GM21367 (cell line): ENCODE measurements at regions not wholly inside any gene's neighbourhood (a gene's known extent, or its start where the extent isn't known, plus 50 kb on each side); places are given as distances from the start of the nearest gene placed in this dataset.
"Not testable (repeated sequence)": the region's sequence is repeated elsewhere in the genome, so short reads cannot be mapped to it uniquely, and the experiment has no call there.

ENCODE experiments used
- ATAC-seq: cut with Tn5 transposase; IDR thresholded peaks from one replicate; pipeline ENCODE4 v1.9.1; 2021; ENCODE audit not compliant: unreplicated experiment

DNA sequence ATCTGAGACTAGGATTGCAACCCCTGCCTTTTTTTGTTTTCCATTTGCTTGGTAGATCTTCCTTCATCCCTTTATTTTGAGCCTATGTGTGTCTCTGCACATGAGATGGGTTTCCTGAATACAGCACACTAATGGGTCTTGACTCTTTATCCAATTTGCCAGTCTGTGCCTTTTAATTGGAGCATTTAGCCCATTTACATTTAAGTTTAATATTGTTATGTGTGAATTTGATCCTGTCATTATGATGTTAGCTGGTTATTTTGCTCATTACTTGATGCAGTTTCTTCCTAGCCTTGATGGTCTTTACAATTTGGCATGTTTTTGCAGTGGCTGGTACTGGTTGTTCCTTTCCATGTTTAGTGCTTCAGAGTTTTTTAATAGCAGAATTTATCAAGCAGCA, 228.4 kb upstream of the ADRA1B start:
- not testable (repeated sequence) for ATAC-seq

DNA sequence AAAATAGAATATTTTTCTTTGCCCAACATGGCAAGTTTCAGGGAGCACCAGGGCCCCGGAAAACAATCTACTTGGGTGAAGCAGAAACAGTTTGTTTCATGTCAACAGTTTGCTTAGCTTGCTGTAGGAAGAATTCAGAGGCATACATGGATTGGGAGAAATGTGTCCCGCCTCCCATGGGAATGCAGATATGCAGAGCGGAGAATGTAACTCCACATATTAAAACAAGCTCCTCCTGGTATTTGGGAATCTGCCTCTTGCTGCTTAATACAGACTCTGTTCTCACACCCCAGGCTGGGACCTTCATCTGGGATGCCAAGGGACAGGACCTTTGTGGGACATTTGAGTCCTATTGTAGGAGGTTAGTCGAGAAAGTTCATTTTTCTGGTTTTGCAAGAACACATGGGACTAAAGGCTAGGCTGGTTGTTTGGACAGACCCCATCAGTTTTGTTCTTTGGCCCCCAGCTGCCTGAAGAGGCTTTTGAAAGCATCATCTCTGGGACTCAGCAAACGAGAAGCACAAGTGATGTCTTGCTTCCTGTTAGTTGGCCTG, 220.5 kb upstream of the ADRA1B start:
- no peak for ATAC-seq

DNA sequence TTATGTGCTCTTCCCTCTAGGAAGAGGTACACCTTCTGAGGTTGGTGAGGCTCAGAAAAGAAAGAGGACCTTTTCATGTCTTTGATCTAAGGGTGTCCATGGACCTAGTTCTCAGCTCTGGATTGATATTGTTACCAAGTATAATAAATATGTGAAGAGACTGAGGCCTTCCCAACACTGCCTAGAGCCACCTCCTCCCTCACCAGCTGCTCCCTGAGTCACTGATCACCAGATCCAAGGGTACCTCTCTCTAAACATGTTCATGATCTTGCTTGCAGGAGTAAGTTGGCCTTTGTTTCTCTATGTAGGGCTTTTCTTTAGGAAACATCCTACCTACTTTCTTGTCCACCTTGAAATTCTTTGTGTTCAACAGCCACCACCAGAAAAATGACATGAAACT, 218.8 kb upstream of the ADRA1B start:
- ATAC-seq = no peak

DNA sequence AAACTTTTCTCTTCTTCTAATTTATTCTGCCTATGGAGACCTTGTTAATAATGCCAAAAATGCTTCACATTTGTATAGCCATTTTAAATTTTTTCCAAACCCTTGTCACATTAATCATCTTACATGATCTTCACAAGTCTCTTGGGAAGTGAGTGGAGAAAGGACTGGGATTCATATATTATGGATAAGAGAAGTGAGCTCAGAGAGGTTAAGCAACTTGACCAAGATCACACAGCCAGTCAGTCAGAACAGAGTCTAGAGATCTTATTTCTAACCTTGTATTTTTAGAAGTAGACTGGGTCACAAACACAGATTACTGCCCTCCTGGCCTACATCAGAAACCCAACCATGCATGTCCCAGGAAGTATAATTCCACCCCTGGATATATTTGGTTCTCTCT, 218.0 kb upstream of the ADRA1B start:
- no peak for ATAC-seq

DNA sequence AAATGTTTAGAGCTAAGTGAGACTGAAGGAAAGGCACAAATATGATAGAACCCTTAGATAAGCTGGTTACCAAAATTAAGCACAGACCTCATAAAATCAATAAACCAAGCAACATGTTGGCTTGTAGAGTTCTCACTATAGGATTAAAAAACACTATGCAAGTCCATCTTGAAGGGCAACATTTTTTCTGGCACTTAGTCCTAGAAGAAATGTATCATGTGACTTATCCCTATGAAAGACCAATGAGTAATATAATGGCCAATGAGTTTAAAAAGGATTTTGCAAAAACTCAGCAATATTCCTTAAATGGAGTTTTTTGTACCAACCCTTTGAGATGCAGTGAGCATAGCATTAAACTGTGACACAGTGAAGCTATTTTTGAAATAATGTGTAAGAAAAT, 216.3 kb upstream of the ADRA1B start:
- no peak for ATAC-seq

DNA sequence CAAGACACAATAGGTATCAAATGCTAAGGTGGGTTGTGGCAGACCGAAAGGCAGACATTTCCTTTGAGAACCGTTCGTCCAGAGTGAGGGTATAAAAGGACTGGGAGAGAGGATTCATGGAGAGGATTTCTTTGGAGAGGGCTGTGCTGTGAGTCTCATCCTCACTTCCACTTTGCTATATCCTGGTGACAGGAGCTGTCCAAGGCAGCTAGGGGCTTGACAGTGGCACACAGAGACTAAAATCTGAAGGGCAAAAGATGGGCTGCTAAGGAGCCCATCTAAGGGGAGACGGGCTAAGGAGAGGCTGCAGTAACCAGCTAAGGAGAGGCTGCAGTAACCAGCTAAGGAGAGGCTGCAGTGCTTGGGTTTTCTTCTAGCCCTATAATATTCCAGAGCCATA, 214.0 kb upstream of the ADRA1B start:
- ATAC-seq = no peak

DNA sequence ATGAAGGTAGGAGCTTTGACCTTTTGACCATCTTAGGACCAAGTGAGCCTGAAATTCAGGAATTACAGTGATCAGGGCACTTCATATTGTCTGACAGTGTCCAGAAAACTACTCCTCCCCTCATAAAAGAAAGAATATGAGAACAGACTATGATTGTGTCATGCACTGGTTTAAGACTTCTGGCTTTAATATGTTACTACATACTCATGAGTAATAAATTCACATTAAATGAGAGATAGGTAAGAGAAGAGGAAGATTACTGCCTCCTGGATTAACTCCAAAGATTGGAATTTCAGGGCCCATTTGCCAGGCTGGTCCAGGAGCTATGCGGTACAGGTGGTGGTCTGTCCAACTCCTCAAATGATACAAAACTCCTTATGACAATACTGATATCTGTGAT, 213.5 kb upstream of the ADRA1B start:
- no peak for ATAC-seq

DNA sequence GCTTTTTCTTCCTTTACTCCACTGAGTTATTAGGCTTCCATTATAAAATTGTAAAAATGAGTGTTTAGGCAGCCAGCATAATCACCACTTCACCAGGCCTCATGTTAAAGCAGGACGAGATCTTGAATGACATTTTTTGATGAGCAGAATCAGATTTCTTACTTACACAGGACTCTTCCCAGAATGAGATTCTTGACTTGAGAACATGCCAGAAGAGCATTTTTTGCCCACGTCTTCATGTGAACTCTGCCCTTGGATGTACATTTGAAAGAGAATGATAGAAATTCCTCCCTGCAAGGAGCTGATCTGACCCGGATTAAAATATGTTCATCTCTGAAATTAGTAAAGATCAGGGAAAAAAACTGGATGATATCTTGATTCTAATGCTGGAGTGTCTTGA, 212.1 kb upstream of the ADRA1B start:
- ATAC-seq = no peak

DNA sequence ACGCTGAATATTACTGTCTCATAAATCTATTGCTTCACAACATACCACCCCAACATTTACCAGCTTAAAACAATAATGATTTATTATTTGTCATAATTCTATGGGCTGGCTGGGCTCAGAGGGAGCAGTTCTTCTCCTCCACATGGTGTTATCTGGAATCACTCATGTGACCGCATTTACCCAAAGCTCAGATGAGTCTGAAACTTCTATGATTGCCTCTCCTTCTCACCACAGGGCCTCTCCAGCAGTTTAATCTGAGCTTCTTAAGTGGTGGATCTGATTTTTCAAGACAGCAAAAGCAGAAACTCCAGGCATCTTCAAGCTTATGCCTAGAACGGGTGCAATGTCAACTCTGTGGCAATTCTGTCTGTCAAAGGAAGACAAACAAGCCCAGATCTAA, 210.3 kb upstream of the ADRA1B start:
- ATAC-seq = no peak

DNA sequence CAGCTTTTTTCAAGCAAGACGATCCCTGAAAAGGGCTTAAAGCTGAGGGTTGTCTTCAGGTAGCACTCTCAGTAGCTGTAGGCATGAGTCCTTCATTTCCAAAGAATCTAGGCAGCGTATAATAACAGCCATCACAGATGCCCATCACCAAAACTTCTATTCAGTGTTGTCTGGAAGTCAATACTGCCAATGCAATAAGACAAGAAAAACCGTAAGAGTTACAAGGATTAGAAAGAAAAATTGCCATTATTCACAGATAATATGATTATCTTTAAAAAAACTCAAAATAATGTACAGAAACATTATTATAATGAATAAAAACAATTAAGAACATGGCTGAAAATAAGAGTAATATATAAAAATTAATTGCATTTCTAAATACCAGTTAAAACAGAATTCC, 208.2 kb upstream of the ADRA1B start:
- ATAC-seq = no peak

DNA sequence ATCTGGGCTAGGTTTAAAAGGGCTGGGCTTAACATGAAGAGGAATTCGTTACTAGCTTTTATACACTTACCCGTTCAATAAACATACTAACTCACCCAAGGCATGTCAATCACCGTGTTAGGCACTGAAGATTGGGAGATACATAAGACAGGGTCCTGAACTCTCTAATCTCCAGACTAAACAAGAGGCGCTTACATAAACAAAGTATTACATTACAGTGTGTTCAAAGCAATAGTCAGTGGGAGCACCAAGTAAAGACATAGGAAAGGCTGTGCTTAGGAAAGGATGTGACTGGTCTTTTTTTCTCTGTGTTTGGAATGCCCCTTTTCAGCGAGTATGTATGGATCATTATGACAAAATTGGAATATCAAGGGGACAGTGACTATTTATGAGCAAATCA, 203.6 kb upstream of the ADRA1B start:
- no peak for ATAC-seq

DNA sequence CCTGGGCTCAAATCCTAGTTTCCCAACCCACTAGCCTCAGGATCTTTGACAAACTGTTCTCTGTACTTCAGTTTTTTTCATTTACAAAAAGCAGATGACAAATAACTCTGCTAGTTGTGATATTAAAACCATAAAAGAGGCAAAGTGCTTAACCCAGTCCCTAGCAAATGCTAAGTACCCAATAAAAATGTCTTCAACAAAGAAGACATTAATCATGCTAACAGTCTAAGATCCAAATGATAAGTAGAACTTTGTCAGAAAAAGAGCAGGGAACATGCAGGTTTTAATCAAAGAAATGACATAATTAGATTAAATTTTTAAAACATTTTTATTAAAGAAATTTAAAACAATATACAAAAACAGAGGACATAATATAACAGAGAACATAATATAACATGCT, 203.0 kb upstream of the ADRA1B start:
- ATAC-seq = no peak

DNA sequence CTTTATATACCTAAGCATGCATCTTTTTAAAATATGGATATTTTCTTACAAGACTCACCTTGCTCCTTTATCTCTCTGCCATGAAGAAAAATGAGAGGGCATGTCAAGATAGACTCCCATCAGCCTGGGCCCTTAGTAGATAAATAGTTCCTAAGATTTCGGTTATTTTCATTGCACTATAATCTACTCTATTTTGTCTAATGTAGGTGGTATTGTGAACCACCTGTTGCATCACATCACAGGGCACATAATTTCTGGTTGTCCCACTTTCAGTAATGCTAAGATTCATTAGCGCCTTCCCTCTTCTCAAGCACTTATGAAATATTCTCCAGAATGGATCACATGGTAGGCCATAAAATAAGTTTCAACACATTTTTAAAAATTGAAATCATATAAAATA, 202.5 kb upstream of the ADRA1B start:
- ATAC-seq = no peak

DNA sequence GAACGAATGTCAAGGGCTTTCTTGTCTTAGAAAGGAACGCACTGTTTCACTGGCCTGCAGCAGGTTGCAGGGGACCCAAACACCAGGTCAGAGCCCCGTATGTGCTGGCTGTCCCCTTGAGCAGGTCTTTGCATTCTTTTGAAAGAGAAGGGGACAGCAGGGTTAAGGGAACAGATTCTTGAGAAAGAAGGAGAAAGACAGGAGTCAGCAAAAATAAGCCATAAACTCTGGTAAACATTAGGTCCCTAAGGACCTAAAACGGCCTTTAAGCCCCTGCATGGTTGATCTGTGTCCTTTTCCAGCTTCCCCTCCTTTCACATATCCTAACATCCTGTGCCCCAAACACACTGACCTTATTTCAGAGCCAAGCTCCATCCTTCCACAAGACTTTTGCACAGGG, 190.8 kb upstream of the ADRA1B start:
- ATAC-seq = no peak

DNA sequence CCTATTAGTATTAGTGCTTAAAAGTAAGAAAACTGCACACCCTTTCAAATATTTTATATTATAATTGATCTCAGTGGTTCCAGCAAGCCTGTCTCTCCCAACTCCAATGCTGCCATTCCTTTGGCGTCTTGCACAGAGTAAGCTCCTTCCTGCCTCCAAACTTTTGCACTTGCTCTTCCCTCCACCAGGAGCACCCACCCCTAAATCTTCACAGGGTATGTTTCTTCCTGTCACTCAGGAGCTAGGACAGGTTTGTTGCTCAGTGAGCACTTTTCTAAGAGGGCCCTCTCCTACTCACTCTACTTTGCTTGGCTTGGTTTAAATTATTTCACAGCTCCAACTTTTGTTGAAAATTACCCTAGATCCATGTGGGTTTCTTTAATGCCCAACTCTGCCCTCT, 189.1 kb upstream of the ADRA1B start:
- no peak for ATAC-seq

DNA sequence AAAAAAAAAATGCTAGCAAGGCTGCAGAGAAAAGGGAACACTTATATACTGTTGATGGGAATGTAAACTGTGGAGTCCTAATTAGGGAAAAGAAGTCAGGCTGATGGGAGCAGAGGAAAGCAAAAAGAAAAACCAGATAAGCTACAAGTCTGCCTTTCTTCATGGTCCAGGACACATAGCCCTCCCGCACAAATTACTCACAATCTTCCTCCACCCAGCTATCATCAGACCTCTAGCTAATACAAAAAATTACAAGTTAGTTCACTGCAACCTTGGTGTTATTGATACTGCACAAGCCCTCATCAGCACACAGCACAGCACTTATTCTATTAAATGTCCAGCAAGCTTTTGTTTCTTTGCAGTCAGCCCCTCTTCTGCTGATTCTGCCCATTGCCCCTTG, 186.0 kb upstream of the ADRA1B start:
- ATAC-seq = no peak

DNA sequence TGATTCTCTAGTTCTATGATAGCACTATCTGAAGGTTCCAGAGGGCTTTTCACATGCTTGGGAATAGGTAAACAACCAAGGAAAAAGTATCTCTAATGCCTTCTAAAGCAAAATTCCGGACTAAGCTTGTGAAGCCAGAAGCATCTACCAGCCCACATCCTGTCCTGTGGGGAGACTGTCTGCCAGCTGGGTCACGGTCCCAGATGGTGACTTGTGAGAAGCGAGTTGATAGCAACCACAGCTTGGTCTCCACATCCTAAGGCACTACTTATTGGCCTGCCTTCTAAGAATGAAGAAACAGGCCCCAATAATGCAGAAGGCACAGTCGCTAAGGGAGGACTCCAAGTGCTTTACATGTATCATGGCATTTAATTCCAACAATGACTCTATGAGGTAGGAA, 184.1 kb upstream of the ADRA1B start:
- no peak for ATAC-seq

DNA sequence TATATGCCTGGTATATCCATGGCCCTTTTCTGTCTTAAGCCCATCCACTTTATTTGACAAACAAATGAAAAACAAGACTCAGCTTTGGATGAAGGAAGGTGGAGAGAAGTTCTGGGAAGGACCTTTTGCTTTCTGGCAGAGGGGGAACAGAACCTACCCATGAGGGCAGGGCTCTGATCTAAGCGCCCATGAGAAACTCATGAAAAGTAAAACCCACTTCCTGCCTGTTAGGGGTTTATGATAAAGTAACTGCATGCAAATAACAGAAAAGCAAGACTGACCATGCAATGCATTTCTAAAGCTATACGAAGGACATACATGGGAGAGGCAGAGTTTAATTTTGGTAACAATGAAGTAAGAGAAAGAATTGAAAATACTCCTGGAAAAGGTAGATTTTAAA, 181.9 kb upstream of the ADRA1B start:
- ATAC-seq = no peak

DNA sequence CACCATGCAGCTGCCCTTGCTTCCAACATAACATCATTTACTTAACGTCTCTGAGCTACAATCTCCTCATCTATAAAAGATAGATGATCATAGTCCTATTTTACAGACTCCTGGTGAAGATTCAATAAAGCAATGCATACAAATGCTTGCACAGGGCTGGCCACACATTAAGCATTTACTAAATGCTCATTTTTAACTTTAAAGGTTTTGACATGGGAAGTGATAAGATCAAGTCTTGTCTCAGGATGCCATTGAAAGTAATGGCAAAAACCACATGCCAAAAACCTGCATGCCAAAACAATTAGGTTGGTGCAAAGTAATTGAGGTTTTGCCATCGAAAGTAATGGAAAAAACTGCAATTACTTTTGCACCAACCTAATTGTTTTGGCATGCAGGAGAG, 181.2 kb upstream of the ADRA1B start:
- no peak for ATAC-seq

DNA sequence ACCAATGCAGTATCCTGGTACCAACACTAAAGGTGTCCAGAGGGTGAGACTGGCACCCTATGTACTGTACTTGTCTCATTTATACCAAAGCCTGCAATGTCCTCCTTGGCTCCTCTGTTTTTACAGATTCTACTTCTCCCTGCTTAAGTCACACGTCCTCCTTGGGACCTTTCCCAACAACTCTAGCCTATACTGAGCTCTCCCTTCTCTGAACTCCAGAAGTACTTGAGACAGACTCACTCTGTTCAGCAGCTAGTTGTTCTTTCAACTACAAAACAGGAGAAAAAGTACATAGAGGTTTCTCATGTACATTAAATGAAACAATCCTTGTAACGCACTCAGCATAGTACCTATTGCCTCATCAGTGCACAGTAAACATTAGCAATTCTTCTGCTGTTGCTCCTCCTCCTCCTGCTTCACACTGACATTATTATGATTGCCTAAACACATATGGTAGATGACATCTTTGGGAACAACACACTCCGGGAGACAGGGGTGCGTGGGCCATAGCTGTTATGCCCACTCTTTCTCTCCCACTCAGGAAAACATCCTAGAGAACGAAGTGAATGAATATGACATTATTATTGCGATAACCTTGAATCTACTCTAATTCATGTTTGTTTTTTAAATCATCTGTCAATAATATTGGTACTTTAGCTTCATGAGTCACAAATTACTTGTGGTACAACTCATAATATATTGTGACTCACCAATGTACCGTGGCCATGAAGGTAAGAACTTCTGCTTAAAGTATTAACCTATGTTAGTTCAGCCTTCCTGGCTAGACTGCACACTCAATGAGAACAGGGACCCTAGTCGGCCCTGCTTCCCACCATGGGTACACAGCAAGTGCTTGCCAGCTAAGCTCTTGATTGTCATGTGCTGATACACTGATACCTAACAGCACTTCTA, 180.3 kb upstream of the ADRA1B start:
- ATAC-seq = no peak

DNA sequence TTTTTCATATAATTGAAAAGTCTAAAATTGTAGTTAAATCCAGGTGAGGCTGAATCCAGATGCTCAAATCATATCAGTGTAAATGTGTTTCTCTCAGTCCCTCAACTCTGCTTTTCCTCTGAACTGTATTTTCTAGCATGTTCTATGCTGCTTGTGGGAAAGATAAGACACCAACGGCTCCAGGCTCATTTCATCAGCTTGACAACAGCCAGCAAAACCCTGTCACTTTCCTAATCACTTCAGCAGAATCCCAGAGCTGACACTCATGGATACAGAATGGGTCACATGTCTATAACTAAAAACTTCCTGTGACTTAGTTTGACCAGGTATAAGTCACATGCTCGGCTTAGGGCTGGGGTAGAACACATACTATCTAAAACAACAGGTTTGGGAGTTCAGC, 179.4 kb upstream of the ADRA1B start:
- no peak for ATAC-seq

DNA sequence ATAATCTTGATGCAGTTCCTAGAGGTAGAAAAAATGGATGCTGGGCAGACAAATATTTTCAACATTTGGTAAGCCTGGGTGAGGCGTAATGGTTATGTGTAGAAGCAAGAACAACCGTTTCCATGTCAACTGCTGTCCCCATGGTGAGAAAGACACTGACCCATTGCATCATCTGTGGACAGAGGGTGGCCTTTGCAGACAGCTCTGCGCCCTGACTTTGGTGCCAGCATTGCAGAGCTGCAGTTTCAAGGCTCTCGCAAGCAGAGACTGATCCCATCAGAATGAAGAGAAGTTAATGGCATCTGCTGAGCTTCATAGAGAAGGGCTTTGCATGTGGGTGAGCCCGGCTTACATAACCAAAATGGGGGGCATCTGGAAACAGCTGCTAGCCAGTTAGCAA, 179.0 kb upstream of the ADRA1B start:
- ATAC-seq = no peak

DNA sequence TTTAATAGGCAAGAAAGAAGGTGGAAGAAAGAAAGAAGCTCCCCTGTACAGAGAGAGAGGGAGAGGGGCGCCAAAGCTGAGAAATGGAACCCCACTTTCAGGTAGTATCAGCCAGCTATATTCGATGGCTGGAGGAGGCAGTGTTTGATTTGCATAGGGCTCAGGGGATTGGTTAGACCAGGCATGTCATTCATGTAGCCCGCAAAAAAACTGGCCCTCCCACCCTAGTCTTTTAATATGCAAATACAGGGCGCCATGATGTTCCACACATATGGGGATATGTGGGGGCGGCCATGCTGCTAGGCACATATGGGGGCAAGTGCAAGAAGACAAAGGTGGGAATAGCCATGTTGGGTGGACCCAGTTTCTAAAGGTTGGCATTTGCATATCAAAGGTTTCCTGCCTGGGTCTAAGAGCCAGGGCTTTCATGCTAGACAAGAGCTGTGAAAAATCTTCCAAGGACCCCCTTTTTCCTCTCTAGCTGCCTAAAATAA, 174.4 kb upstream of the ADRA1B start:
- ATAC-seq = no peak
